ENCODE measurements at regions not wholly inside any gene's neighbourhood (a gene's known extent, or its start where the extent isn't known, plus 50 kb on each side); places are given as distances from the start of the nearest gene placed in this dataset.

- peaks cover 0 to 3% (median 0%) of the 10 kb centered on the region in 5 experiments for H3K9me3 ChIP-seq (ENCODE audit: control extremely low read depth in 1 of 5, control insufficient read depth in 4 of 5, insufficient read depth in 2 of 5, low read depth in 1 of 5, low read length in 4 of 5)
- no peaks in the 10 kb centered on the region for H3K36me3 ChIP-seq (ENCODE audit: control insufficient read depth in 4 of 4, insufficient read depth in 4 of 4, low read length in 3 of 4)
- H3K27me3 ChIP-seq (replicated peaks in 2 of 5; ENCODE audit: control insufficient read depth in 4 of 5, insufficient read depth in 5 of 5, low read length in 4 of 5) = no peaks in the 10 kb centered on the region
- no peak overlapping the region for H3K4me3 ChIP-seq (ENCODE audit: control insufficient read depth in 1 of 7, extremely low read depth in 1 of 7, insufficient read depth in 4 of 7, low read depth in 2 of 7, low read length in 6 of 7)
- H3K27ac ChIP-seq (ENCODE audit: insufficient read depth in 1 of 2, low read depth in 1 of 2, low read length in 2 of 2, poor library complexity in 1 of 2, severe bottlenecking in 2 of 2) = no peak overlapping the region
- POLR2A ChIA-PET = no interaction called here
- H3K4me1 ChIP-seq (ENCODE audit: control extremely low read depth in 1 of 4, control insufficient read depth in 4 of 4, insufficient read depth in 4 of 4, low read length in 3 of 4) = no peaks in the 10 kb centered on the region
- CTCF ChIA-PET = no interaction called here
- WGBS (ENCODE audit: insufficient coverage) = no CpG with 5 or more reads among the region's 2 CpGs
- no peak for DNase-seq
These were observed 184.0 kb upstream of the TTC29 start for GRCh38 chr4:147129687-147130086.

- no peak for DNase-seq
- POLR2A ChIA-PET = no interaction called here
- 94% methylated on average over 2 of the region's 4 CpGs for WGBS (ENCODE audit: insufficient coverage)
- CTCF ChIA-PET = no interaction called here
- Histone ChIP-seq H3K9me3 (ENCODE audit: control extremely low read depth in 1 of 5, control insufficient read depth in 4 of 5, insufficient read depth in 2 of 5, low read depth in 1 of 5, low read length in 4 of 5) (peaks cover 0 to 3% (median 0%) of the 10 kb centered on the region in 5 experiments), H3K36me3 (ENCODE audit: control insufficient read depth in 4 of 4, insufficient read depth in 4 of 4, low read length in 3 of 4) (no peaks in the 10 kb centered on the region), H3K27me3 (replicated peaks in 2 of 5; ENCODE audit: control insufficient read depth in 4 of 5, insufficient read depth in 5 of 5, low read length in 4 of 5) (peaks cover 0 to 6% (median 0%) of the 10 kb centered on the region in 5 experiments), H3K4me1 (ENCODE audit: control extremely low read depth in 1 of 4, control insufficient read depth in 4 of 4, insufficient read depth in 4 of 4, low read length in 3 of 4) (no peaks in the 10 kb centered on the region), H3K4me3 (ENCODE audit: control insufficient read depth in 1 of 7, extremely low read depth in 1 of 7, insufficient read depth in 4 of 7, low read depth in 2 of 7, low read length in 6 of 7) (no peak overlapping the region), H3K27ac (ENCODE audit: insufficient read depth in 1 of 2, low read depth in 1 of 2, low read length in 2 of 2, poor library complexity in 1 of 2, severe bottlenecking in 2 of 2) (no peak overlapping the region)
These were observed 189.0 kb upstream of the TTC29 start for GRCh38 chr4:147134536-147135210.

- Histone ChIP-seq H3K4me1 (ENCODE audit: control extremely low read depth in 1 of 4, control insufficient read depth in 4 of 4, insufficient read depth in 4 of 4, low read length in 3 of 4) (no peaks in the 10 kb centered on the region), H3K9me3 (ENCODE audit: control extremely low read depth in 1 of 5, control insufficient read depth in 4 of 5, insufficient read depth in 2 of 5, low read depth in 1 of 5, low read length in 4 of 5) (peaks cover 0 to 3% (median 0%) of the 10 kb centered on the region in 5 experiments), H3K4me3 (ENCODE audit: control insufficient read depth in 1 of 7, extremely low read depth in 1 of 7, insufficient read depth in 4 of 7, low read depth in 2 of 7, low read length in 6 of 7) (no peak overlapping the region), H3K27ac (ENCODE audit: insufficient read depth in 1 of 2, low read depth in 1 of 2, low read length in 2 of 2, poor library complexity in 1 of 2, severe bottlenecking in 2 of 2) (no peak overlapping the region), H3K27me3 (replicated peaks in 2 of 5; ENCODE audit: control insufficient read depth in 4 of 5, insufficient read depth in 5 of 5, low read length in 4 of 5) (peaks cover 0 to 6% (median 2%) of the 10 kb centered on the region in 5 experiments), H3K36me3 (ENCODE audit: control insufficient read depth in 4 of 4, insufficient read depth in 4 of 4, low read length in 3 of 4) (no peaks in the 10 kb centered on the region)
- CTCF ChIA-PET = no interaction called here
- POLR2A ChIA-PET = no interaction called here
- 95% methylated on average over 2 of the region's 3 CpGs for WGBS (ENCODE audit: insufficient coverage)
- DNase-seq = no peak
These were observed 190.6 kb upstream of the TTC29 start for GRCh38 chr4:147136310-147136709.

GRCh38 chr4:147136751-147137150, 191.1 kb upstream of the TTC29 start:
- Histone ChIP-seq H3K27ac (ENCODE audit: insufficient read depth in 1 of 2, low read depth in 1 of 2, low read length in 2 of 2, poor library complexity in 1 of 2, severe bottlenecking in 2 of 2) (no peak overlapping the region), H3K4me3 (ENCODE audit: control insufficient read depth in 1 of 7, extremely low read depth in 1 of 7, insufficient read depth in 4 of 7, low read depth in 2 of 7, low read length in 6 of 7) (no peak overlapping the region), H3K9me3 (ENCODE audit: control extremely low read depth in 1 of 5, control insufficient read depth in 4 of 5, insufficient read depth in 2 of 5, low read depth in 1 of 5, low read length in 4 of 5) (peaks cover 0 to 3% (median 0%) of the 10 kb centered on the region in 5 experiments), H3K4me1 (ENCODE audit: control extremely low read depth in 1 of 4, control insufficient read depth in 4 of 4, insufficient read depth in 4 of 4, low read length in 3 of 4) (no peaks in the 10 kb centered on the region), H3K36me3 (ENCODE audit: control insufficient read depth in 4 of 4, insufficient read depth in 4 of 4, low read length in 3 of 4) (no peaks in the 10 kb centered on the region), H3K27me3 (replicated peaks in 2 of 5; ENCODE audit: control insufficient read depth in 4 of 5, insufficient read depth in 5 of 5, low read length in 4 of 5) (peaks cover 0 to 6% (median 2%) of the 10 kb centered on the region in 5 experiments)
- WGBS (ENCODE audit: insufficient coverage) = 100% methylated on average over 1 of the region's 5 CpGs
- POLR2A ChIA-PET = no interaction called here
- CTCF ChIA-PET = no interaction called here
- no peak for DNase-seq

GRCh38 chr4:147137280-147137679, 191.6 kb upstream of the TTC29 start:
- 98% methylated on average over 2 of the region's 3 CpGs for WGBS (ENCODE audit: insufficient coverage)
- ChIA-PET POLR2A (no interaction called here), CTCF (no interaction called here)
- DNase-seq = no peak
- Histone ChIP-seq H3K36me3 (ENCODE audit: control insufficient read depth in 4 of 4, insufficient read depth in 4 of 4, low read length in 3 of 4) (no peaks in the 10 kb centered on the region), H3K27me3 (replicated peaks in 2 of 5; ENCODE audit: control insufficient read depth in 4 of 5, insufficient read depth in 5 of 5, low read length in 4 of 5) (peaks cover 0 to 6% (median 2%) of the 10 kb centered on the region in 5 experiments), H3K4me1 (ENCODE audit: control extremely low read depth in 1 of 4, control insufficient read depth in 4 of 4, insufficient read depth in 4 of 4, low read length in 3 of 4) (no peaks in the 10 kb centered on the region), H3K27ac (ENCODE audit: insufficient read depth in 1 of 2, low read depth in 1 of 2, low read length in 2 of 2, poor library complexity in 1 of 2, severe bottlenecking in 2 of 2) (no peak overlapping the region), H3K4me3 (ENCODE audit: control insufficient read depth in 1 of 7, extremely low read depth in 1 of 7, insufficient read depth in 4 of 7, low read depth in 2 of 7, low read length in 6 of 7) (no peak overlapping the region), H3K9me3 (ENCODE audit: control extremely low read depth in 1 of 5, control insufficient read depth in 4 of 5, insufficient read depth in 2 of 5, low read depth in 1 of 5, low read length in 4 of 5) (peaks cover 0 to 3% (median 0%) of the 10 kb centered on the region in 5 experiments)

GRCh38 chr4:147138171-147138570, 192.5 kb upstream of the TTC29 start:
- DNase-seq = no peak
- Histone ChIP-seq H3K27ac (ENCODE audit: insufficient read depth in 1 of 2, low read depth in 1 of 2, low read length in 2 of 2, poor library complexity in 1 of 2, severe bottlenecking in 2 of 2) (no peak overlapping the region), H3K9me3 (ENCODE audit: control extremely low read depth in 1 of 5, control insufficient read depth in 4 of 5, insufficient read depth in 2 of 5, low read depth in 1 of 5, low read length in 4 of 5) (peaks cover 0 to 3% (median 0%) of the 10 kb centered on the region in 5 experiments), H3K4me1 (ENCODE audit: control extremely low read depth in 1 of 4, control insufficient read depth in 4 of 4, insufficient read depth in 4 of 4, low read length in 3 of 4) (no peaks in the 10 kb centered on the region), H3K36me3 (ENCODE audit: control insufficient read depth in 4 of 4, insufficient read depth in 4 of 4, low read length in 3 of 4) (no peaks in the 10 kb centered on the region), H3K4me3 (ENCODE audit: control insufficient read depth in 1 of 7, extremely low read depth in 1 of 7, insufficient read depth in 4 of 7, low read depth in 2 of 7, low read length in 6 of 7) (no peak overlapping the region), H3K27me3 (replicated peaks in 2 of 5; ENCODE audit: control insufficient read depth in 4 of 5, insufficient read depth in 5 of 5, low read length in 4 of 5) (peaks cover 0 to 6% (median 2%) of the 10 kb centered on the region in 5 experiments)
- CTCF ChIA-PET = no interaction called here
- POLR2A ChIA-PET = no interaction called here
- WGBS (ENCODE audit: insufficient coverage) = 79% methylated on average over 1 of the region's 2 CpGs

- ChIA-PET CTCF (interaction anchor here (0.7 to 1.5 kb wide), 2 partner anchors 21 to 41 kb away, joined by 3 read pairs; no protein-coding TSS in a partner anchor), POLR2A (no interaction called here)
- WGBS (ENCODE audit: insufficient coverage) = 87% methylated on average over 7 of the region's 9 CpGs
- Histone ChIP-seq H3K4me1 (ENCODE audit: control extremely low read depth in 1 of 4, control insufficient read depth in 4 of 4, insufficient read depth in 4 of 4, low read length in 3 of 4) (no peaks in the 10 kb centered on the region), H3K27me3 (replicated peaks in 2 of 5; ENCODE audit: control insufficient read depth in 4 of 5, insufficient read depth in 5 of 5, low read length in 4 of 5) (peaks cover 0 to 6% (median 2%) of the 10 kb centered on the region in 5 experiments), H3K4me3 (ENCODE audit: control insufficient read depth in 1 of 7, extremely low read depth in 1 of 7, insufficient read depth in 4 of 7, low read depth in 2 of 7, low read length in 6 of 7) (no peak overlapping the region), H3K36me3 (ENCODE audit: control insufficient read depth in 4 of 4, insufficient read depth in 4 of 4, low read length in 3 of 4) (no peaks in the 10 kb centered on the region), H3K27ac (ENCODE audit: insufficient read depth in 1 of 2, low read depth in 1 of 2, low read length in 2 of 2, poor library complexity in 1 of 2, severe bottlenecking in 2 of 2) (no peak overlapping the region), H3K9me3 (ENCODE audit: control extremely low read depth in 1 of 5, control insufficient read depth in 4 of 5, insufficient read depth in 2 of 5, low read depth in 1 of 5, low read length in 4 of 5) (peaks cover 0 to 3% (median 0%) of the 10 kb centered on the region in 5 experiments)
- DNase-seq = no peak
These were observed 194.0 kb upstream of the TTC29 start for GRCh38 chr4:147139455-147140198.

All from common myeloid progenitor, CD34-positive (primary cell).